ENCODE measurements at regions not wholly inside any gene's neighbourhood (a gene's known extent, or its start where the extent isn't known, plus 50 kb on each side); places are given as distances from the start of the nearest gene placed in this dataset.
"Not testable (repeated sequence)": the region's sequence is repeated elsewhere in the genome, so short reads cannot be mapped to it uniquely, and the experiment has no call there.

- no peak for TF ChIP-seq CTCF (IDR thresholded peaks at IDR 0.05; ENCODE audit: control insufficient read depth, extremely low read depth, insufficient read depth)
- no peak for DNase-seq (ENCODE audit: low read depth)
- H3K4me3 ChIP-seq (ENCODE audit: low read depth, low read length) = no peak overlapping the region
Observed at GRCh38 chrX:47776292-47777006, 60.3 kb upstream of the ZNF81 start.

DNA sequence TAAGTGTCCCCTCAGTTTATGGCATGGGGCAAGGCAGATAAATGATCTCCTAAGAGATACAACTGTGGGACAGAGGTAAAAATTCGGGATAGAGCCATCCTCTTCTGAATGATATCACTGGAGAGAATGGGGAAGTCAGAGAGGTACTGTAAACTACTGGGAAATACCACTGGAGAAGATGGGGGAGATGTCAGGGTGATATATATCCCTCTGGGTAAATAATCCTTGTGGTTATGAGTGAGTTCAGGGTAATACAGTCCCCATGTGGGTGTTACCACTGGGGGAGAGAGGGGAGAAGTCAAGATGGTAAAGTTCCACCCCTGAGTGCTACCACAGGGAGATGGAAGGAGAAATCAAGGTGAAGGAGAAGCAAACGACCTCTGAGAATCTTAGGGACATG lies 63.9 kb upstream of the ZNF81 start:
- DNase-seq (ENCODE audit: low read depth) = no peak
- no peak overlapping the region for H3K4me3 ChIP-seq (ENCODE audit: low read depth, low read length)
- no peak for TF ChIP-seq CTCF (IDR thresholded peaks at IDR 0.05; ENCODE audit: control insufficient read depth, extremely low read depth, insufficient read depth)

- H3K4me3 ChIP-seq (ENCODE audit: low read depth, low read length) = no peak overlapping the region
- no peak for TF ChIP-seq CTCF (IDR thresholded peaks at IDR 0.05; ENCODE audit: control insufficient read depth, extremely low read depth, insufficient read depth)
- DNase-seq (ENCODE audit: low read depth) = no peak
Observed at GRCh38 chrX:47771473-47771872, 65.2 kb upstream of the ZNF81 start.

GRCh38 chrX:47762826-47763225 lies 73.9 kb upstream of the ZNF81 start:
- DNase-seq (ENCODE audit: low read depth); H3K4me3 ChIP-seq (ENCODE audit: low read depth, low read length): not testable (repeated sequence)

DNA sequence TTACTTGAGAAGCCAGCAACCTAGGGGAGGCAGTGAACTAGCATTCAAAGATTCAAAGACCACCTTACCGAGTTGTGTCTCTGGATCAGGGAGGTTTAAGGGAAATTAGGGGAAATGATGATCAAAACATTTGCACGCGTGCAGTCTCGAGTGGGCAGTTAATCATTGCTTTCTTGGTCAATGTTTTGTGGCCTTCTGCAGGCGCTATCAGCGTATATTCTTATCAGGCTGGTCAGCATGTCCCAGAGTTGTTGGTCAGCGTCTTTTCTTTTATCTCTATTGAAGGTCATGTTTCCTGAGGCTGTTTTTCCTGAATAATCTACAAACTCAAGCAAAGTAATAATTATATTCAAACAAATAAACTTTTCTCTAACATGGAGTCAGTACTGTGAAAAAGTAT lies 84.0 kb upstream of the ZNF81 start:
- DNase-seq (ENCODE audit: low read depth) = no peak
- no peak overlapping the region for H3K4me3 ChIP-seq (ENCODE audit: low read depth, low read length)
- no peak for TF ChIP-seq CTCF (IDR thresholded peaks at IDR 0.05; ENCODE audit: control insufficient read depth, extremely low read depth, insufficient read depth)

GRCh38 chrX:47751670-47752069 lies 85.0 kb upstream of the ZNF81 start:
- peak; percentile 55 for TF ChIP-seq CTCF (IDR thresholded peaks at IDR 0.05; ENCODE audit: control insufficient read depth, extremely low read depth, insufficient read depth)
- no peak overlapping the region for H3K4me3 ChIP-seq (ENCODE audit: low read depth, low read length)
- no peak for DNase-seq (ENCODE audit: low read depth)

GRCh38 chrX:47749185-47749967 lies 87.3 kb upstream of the ZNF81 start:
- no peak for TF ChIP-seq CTCF (IDR thresholded peaks at IDR 0.05; ENCODE audit: control insufficient read depth, extremely low read depth, insufficient read depth)
- no peak for DNase-seq (ENCODE audit: low read depth)
- no peak overlapping the region for H3K4me3 ChIP-seq (ENCODE audit: low read depth, low read length)
